Stomach (tissue), 4 donors: ENCODE measurements at regions not wholly inside any gene's neighbourhood (a gene's known extent, or its start where the extent isn't known, plus 50 kb on each side); places are given as distances from the start of the nearest gene placed in this dataset.

ENCODE experiments used
- CTCF ChIP-seq, 7 experiments: fragments of 450-650 bp in 4 of 7; fragments of 200-600 bp in 3 of 7; sonication (generic) in 3 of 7; IDR thresholded peaks; one replicate each; pipeline ENCODE4 v1.5.1; 2016 to 2019; ENCODE audit warnings: antibody characterized with exemption in 7 of 7, control low read depth in 2 of 7, mild to moderate bottlenecking in 1 of 7
- EP300 ChIP-seq: sonication (generic); formaldehyde crosslinking; IDR thresholded peaks from one replicate; pipeline ENCODE4 v1.6.1; 2017; ENCODE audit warnings: antibody characterized with exemption
- POLR2AphosphoS5 ChIP-seq, 3 donors: sonication (generic); formaldehyde crosslinking; IDR thresholded peaks; one replicate each; pipeline ENCODE4 v1.6.1; 2016; ENCODE audit warnings: antibody characterized with exemption in 3 of 3

- no peak for TF ChIP-seq EP300
- no peak for TF ChIP-seq CTCF (IDR thresholded peaks at IDR 0.05)
- peak in 2 of 3 donors; percentile 41 to 52 for TF ChIP-seq POLR2AphosphoS5 (IDR thresholded peaks at IDR 0.05)
These were observed 92.1 kb upstream of the SLC44A3 start for GRCh38 chr1:94727846-94728715.
